Caki2 (cell line): ENCODE measurements at regions not wholly inside any gene's neighbourhood (a gene's known extent, or its start where the extent isn't known, plus 50 kb on each side); places are given as distances from the start of the nearest gene placed in this dataset.

Source experiments
- DNase-seq: peaks from one replicate; pipeline ENCODE4 v3.0.0-alpha.2; 2015; ENCODE audit warnings: low read depth
- in situ Hi-C: cut with HindIII; loops from 2 replicates; pipeline ENCODE4 v1.10.0; 2016; ENCODE audit warnings: low sequenced_read_pairs, low pct_unique_long_range_greater_than_20kb, mixed read lengths

- no peak for DNase-seq
- in situ Hi-C loops: no loop called here
Measured at GRCh38 chr20:57849121-57849520, 139.3 kb upstream of the PMEPA1 start.

- DNase-seq: no peak
- in situ Hi-C loops: no loop called here
Measured at GRCh38 chr20:57848282-57848681, 138.5 kb upstream of the PMEPA1 start.

GRCh38 chr20:57847104-57847503, 137.3 kb upstream of the PMEPA1 start:
- no peak for DNase-seq
- in situ Hi-C loops: no loop called here

- peak; percentile 50 for DNase-seq
- in situ Hi-C loops: no loop called here
Measured at GRCh38 chr20:57844626-57845596, 135.1 kb upstream of the PMEPA1 start.

- in situ Hi-C loops: no loop called here
- DNase-seq: no peak
Measured at GRCh38 chr20:57843941-57844625, 134.3 kb upstream of the PMEPA1 start.

- no peak for DNase-seq
- in situ Hi-C loops: no loop called here
Measured at GRCh38 chr20:57842720-57843119, 132.9 kb upstream of the PMEPA1 start.

- no peak for DNase-seq
- in situ Hi-C loops: no loop called here
Measured at GRCh38 chr20:57841297-57841866, 131.6 kb upstream of the PMEPA1 start.

GRCh38 chr20:57840504-57841296, 130.9 kb upstream of the PMEPA1 start:
- no peak for DNase-seq
- in situ Hi-C loops: no loop called here

- DNase-seq: no peak
- in situ Hi-C loops: no loop called here
Measured at GRCh38 chr20:57840066-57840465, 130.3 kb upstream of the PMEPA1 start.

GRCh38 chr20:57838670-57839151, 128.9 kb upstream of the PMEPA1 start:
- DNase-seq: no peak
- in situ Hi-C loops: no loop called here

GRCh38 chr20:57837208-57838035, 127.6 kb upstream of the PMEPA1 start:
- in situ Hi-C loops: no loop called here
- DNase-seq: no peak

GRCh38 chr20:57835588-57836455, 126.0 kb upstream of the PMEPA1 start:
- in situ Hi-C loops: no loop called here
- no peak for DNase-seq

GRCh38 chr20:57835074-57835452, 125.2 kb upstream of the PMEPA1 start:
- in situ Hi-C loops: no loop called here
- DNase-seq: no peak

- no peak for DNase-seq
Measured at GRCh38 chr20:57834306-57835073, 124.7 kb upstream of the PMEPA1 start.

GRCh38 chr20:57831993-57832585, 122.3 kb upstream of the PMEPA1 start:
- DNase-seq: no peak
- in situ Hi-C loops: no loop called here

More at GRCh38 chr20:57834306-57835073, 124.7 kb upstream of the PMEPA1 start:
- in situ Hi-C loops: no loop called here
